ENCODE measurements at regions not wholly inside any gene's neighbourhood (a gene's known extent, or its start where the extent isn't known, plus 50 kb on each side); places are given as distances from the start of the nearest gene placed in this dataset.

DNA sequence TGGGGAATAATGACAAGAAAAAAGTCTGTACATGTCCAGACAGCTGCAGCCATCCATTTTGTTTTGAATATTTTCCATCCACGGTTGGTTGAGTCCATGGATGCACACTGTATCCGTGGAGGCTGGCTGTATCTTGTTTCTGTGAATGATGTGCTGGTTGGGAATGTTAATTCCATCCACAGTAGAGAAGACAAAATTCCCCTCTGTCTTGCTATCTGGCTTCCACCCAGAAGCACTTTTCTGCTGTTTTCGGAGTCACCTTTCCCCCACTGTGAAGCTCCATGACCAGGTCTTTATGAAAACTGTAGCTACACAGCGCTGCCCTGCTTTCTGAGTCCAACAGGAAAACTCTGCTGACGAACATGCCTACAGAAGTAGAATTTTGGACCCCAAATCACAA is 122.3 kb downstream of the HRH4 start:
- Histone ChIP-seq H3K36me3 (ENCODE audit: control insufficient read depth, insufficient read depth, low read length) (no peaks in the 10 kb centered on the region), H3K27me3 (ENCODE audit: control insufficient read depth, insufficient read depth, low read length) (no peaks in the 10 kb centered on the region), H3K4me3 (ENCODE audit: low read depth, low read length) (no peak overlapping the region)
- TF ChIP-seq, protein P1, sequence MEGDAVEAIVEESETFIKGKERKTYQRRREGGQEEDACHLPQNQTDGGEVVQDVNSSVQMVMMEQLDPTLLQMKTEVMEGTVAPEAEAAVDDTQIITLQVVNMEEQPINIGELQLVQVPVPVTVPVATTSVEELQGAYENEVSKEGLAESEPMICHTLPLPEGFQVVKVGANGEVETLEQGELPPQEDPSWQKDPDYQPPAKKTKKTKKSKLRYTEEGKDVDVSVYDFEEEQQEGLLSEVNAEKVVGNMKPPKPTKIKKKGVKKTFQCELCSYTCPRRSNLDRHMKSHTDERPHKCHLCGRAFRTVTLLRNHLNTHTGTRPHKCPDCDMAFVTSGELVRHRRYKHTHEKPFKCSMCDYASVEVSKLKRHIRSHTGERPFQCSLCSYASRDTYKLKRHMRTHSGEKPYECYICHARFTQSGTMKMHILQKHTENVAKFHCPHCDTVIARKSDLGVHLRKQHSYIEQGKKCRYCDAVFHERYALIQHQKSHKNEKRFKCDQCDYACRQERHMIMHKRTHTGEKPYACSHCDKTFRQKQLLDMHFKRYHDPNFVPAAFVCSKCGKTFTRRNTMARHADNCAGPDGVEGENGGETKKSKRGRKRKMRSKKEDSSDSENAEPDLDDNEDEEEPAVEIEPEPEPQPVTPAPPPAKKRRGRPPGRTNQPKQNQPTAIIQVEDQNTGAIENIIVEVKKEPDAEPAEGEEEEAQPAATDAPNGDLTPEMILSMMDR (IDR thresholded peaks at IDR 0.05; ENCODE audit: insufficient read depth, low read length, severe bottlenecking): no peak
- FAIRE-seq: no peak
- no peak for DNase-seq (ENCODE audit: low read depth)

DNA sequence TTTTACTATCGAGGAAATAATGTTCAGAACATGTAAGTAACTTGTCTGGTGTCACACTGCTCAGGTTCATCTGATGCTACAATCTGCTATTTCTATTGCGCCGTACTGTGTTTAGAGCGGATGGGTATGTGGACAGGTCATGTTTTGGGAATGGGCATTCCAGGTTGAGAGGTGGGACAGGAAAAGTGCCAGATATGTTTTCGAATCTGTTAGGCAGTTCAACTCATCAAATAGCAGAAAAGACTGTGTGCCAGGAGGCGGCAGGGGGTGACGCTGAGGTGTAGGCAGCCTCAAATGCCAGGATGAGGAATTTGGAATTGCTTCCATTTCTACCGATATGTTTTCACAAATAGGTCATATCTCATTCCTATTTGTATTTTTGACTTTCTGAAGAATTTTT is 123.8 kb downstream of the HRH4 start:
- TF ChIP-seq, protein P1 (IDR thresholded peaks at IDR 0.05; ENCODE audit: insufficient read depth, low read length, severe bottlenecking): no peak
- no peak for FAIRE-seq

DNA sequence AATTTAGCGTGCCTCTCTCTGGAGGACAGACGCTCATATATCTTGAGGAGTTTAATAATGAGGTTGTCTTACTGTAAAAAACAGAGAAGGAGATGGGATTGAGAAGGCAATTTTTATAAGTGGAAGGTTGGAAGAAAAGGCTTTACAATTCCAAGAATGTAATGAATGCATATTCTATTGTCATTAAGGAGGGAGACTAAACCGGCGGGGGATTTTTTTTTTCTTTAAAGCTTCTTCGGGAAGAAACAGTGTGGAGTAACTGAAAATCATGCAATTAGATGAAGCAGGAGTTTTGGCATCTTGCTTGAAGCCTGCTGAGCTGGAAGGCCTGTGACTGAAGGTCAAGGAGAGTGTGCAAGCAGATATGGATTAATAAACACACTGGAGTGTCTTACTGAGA is 124.4 kb downstream of the HRH4 start:
- H3K4me3 ChIP-seq (ENCODE audit: low read depth, low read length): no peak overlapping the region
- H3K36me3 ChIP-seq (ENCODE audit: control insufficient read depth, insufficient read depth, low read length): no peaks in the 10 kb centered on the region
- no peaks in the 10 kb centered on the region for H3K27me3 ChIP-seq (ENCODE audit: control insufficient read depth, insufficient read depth, low read length)
- TF ChIP-seq, protein P1 (IDR thresholded peaks at IDR 0.05; ENCODE audit: insufficient read depth, low read length, severe bottlenecking): no peak
- no peak for FAIRE-seq
- DNase-seq (ENCODE audit: low read depth): no peak

More for the DNA sequence above, 123.8 kb downstream of the HRH4 start:
- DNase-seq (ENCODE audit: low read depth): no peak
- Histone ChIP-seq H3K4me3 (ENCODE audit: low read depth, low read length) (no peak overlapping the region), H3K36me3 (ENCODE audit: control insufficient read depth, insufficient read depth, low read length) (no peaks in the 10 kb centered on the region), H3K27me3 (ENCODE audit: control insufficient read depth, insufficient read depth, low read length) (no peaks in the 10 kb centered on the region)

DNA sequence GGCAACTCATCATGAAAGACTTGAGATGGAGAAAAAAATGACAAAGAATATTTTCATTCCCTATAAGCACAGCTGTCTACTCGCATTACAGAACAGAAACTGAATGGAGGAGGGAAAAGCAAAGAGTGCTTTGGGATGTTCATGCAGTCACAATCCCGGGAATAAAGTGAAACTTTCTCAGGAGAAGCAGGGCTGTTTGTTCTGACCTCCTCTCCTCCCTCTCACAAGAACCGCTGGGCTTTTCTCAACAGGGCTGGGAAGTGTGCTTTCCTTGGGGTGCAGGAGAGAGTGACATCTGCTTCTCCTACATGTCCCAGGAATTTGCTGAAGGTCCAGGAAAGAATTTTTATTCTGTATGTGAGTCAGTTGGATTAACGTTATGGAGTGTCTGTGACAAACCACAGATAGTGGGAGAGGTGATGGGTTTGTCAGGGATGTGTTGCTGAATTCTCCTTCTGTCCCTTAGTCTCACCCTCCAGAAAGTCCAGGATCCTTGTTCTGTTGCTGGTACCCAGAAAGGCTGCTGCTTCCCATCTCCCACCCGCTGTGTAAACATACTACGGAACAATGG is 125.6 kb downstream of the HRH4 start:
- TF ChIP-seq, protein P1 (IDR thresholded peaks at IDR 0.05; ENCODE audit: insufficient read depth, low read length, severe bottlenecking): no peak
- FAIRE-seq (no peak), DNase-seq (ENCODE audit: low read depth) (no peak)
- no peaks in the 10 kb centered on the region for H3K27me3 ChIP-seq (ENCODE audit: control insufficient read depth, insufficient read depth, low read length)
- no peak overlapping the region for H3K4me3 ChIP-seq (ENCODE audit: low read depth, low read length)
- H3K36me3 ChIP-seq (ENCODE audit: control insufficient read depth, insufficient read depth, low read length): no peaks in the 10 kb centered on the region

DNA sequence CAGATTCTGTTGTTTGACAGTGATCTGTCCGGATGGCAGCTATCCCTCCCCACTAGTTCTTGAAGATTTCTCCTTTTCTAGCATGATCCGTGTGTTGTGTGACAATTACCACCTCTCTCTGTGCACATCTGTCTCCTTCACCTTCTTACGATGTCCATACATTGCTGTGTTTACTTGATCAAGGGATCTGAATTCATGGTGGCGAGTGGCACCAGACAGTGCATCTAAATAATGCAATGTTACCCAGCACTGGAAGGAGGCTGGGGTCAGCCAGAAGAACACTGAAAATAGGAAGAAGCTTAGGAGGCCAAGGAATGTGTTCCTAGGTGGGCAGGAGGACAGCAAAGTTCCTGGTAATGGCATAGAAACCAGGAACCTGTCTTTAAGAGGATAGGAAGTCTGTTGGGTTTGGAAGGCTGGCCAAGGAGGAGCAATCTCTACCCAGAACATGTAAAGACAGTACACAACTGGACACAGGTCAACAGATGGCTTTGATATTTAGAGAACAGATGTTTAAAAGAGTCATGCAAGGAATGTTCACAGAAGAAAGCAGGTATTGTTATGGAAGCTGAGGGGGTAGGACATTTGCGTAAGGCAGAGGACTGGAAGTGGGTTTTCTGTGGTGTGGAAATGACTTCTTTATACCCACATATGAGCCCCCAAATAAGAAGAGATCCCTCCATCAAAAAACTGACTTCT is 126.4 kb downstream of the HRH4 start:
- no peaks in the 10 kb centered on the region for H3K27me3 ChIP-seq (ENCODE audit: control insufficient read depth, insufficient read depth, low read length)
- TF ChIP-seq, protein P1 (IDR thresholded peaks at IDR 0.05; ENCODE audit: insufficient read depth, low read length, severe bottlenecking): no peak
- DNase-seq (ENCODE audit: low read depth) (no peak), FAIRE-seq (peak; percentile 28)
- H3K36me3 ChIP-seq (ENCODE audit: control insufficient read depth, insufficient read depth, low read length): no peaks in the 10 kb centered on the region
- no peak overlapping the region for H3K4me3 ChIP-seq (ENCODE audit: low read depth, low read length)

DNA sequence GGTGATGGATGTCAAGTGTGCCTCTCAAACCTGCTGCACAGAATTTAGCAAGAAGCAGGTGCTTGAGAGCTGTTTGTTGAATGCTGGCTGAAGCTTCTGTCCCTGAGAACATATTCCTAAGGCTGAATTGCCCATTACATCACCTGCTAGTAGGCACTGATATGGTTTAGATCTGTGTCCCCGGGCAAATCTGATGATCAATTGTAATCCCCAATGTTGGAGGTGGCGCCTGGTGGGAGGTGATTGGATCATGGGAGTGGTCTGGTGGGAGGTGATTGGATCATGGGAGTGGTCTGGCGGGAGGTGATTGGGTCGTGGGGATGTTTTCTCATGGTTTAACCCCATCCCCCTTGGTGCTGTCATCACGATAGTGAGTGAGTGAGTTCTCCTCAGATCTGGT is 128.0 kb downstream of the HRH4 start:
- FAIRE-seq (no peak), DNase-seq (ENCODE audit: low read depth) (no peak)
- Histone ChIP-seq H3K36me3 (ENCODE audit: control insufficient read depth, insufficient read depth, low read length) (no peaks in the 10 kb centered on the region), H3K4me3 (ENCODE audit: low read depth, low read length) (no peak overlapping the region), H3K27me3 (ENCODE audit: control insufficient read depth, insufficient read depth, low read length) (no peaks in the 10 kb centered on the region)
- TF ChIP-seq, protein P1 (IDR thresholded peaks at IDR 0.05; ENCODE audit: insufficient read depth, low read length, severe bottlenecking): no peak
